T1000 (cell line): ENCODE measurements at regions not wholly inside any gene's neighbourhood (a gene's known extent, or its start where the extent isn't known, plus 50 kb on each side); places are given as distances from the start of the nearest gene placed in this dataset.
"Not testable (repeated sequence)": the region's sequence is repeated elsewhere in the genome, so short reads cannot be mapped to it uniquely, and the experiment has no call there.

Source experiments
- DNase-seq: peaks from one replicate; lab custom pipeline; 2025; ENCODE audit warnings: mixed read lengths; lab: John Stamatoyannopoulos, UW

DNA sequence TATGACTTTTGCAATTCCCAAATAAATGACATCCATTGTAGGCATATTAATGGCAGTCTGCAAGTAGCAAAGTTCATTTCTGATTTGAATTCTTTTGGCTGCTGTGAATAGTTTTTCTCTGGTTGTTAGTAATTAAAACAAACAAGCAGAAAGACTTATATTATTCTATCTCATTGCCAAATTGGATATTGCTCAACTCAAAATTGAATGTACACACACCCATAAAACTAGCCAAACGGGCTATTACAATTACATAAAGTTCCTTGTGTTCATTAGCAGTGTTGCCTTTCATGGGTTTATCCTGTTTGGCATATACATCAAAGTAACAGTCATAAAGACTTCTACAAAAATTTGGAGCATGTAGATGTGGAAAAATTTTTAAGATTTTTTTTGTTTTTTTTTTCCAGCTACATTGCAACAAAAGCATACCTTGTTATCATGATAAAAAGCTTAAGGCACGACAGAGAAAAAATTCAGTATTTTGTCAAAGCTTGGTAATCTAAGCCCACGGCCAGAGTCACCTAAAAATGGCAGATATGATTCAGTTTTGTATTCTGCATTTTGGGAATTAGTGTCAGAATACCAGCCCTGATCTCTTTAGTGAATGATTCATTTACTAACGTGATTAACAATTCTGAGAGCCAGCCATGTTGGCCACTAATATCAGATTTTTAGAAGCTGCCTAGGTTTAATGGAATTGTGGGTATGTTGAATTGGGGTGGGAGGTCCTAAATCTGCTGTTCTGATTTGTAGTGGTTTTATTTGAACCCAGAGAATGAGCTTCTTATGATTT, 108.4 kb downstream of the KLF5 start:
- DNase-seq, result no peak

GRCh38 chr13:73166204-73166603, 107.4 kb downstream of the KLF5 start:
- DNase-seq, result no peak

DNA sequence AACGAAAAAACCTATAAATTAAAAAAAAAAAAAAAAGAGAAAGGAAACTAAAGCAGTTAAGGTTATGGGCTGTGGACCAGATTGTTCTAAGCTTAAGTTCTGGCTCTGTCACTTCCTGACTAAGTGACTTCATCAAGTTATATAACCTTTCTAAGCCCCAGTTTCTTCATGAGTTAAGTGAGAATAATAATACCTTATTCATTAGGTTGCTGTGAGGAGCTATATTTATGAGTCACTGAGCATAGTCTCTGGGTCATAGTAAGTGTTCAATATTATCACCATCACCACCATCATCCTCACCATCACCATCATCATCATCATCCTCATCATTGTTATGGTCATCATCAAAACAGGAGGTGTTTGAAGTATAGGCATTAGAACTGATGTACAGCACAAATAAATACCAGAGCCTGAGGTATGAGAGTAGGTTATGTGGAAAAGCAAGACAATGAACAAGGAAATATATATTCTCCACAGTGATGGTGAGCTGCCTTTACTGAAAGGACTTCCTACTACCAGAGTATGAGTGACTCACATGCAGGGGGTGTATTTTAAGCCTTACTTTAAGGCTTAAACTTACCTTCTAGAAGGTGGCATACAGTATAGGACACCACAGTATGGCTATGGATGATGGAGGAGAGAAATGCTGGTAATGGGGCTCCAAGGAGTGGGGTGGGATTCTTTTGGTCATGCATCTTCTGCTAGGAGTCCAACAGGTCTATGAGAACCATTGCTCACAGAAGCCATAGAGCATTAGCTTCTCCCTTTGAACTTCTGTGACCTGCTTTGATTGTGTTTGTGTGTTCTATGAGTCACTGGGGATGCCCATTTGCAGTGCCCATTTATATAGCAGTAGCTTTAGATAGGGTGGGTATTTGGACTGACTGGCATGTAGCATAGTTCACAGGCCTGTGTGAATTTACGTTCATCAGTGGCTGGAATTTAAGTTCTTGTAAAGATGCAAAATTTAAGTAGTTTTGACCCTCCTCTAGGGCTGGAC, 104.4 kb downstream of the KLF5 start:
- DNase-seq, result no peak

- not testable (repeated sequence) for DNase-seq
Observed at GRCh38 chr13:73160371-73161031, 101.7 kb downstream of the KLF5 start.

GRCh38 chr13:73158851-73159250, 100.0 kb downstream of the KLF5 start:
- DNase-seq, result no peak

- no peak for DNase-seq
Observed at GRCh38 chr13:73157031-73157430, 98.2 kb downstream of the KLF5 start.

DNA sequence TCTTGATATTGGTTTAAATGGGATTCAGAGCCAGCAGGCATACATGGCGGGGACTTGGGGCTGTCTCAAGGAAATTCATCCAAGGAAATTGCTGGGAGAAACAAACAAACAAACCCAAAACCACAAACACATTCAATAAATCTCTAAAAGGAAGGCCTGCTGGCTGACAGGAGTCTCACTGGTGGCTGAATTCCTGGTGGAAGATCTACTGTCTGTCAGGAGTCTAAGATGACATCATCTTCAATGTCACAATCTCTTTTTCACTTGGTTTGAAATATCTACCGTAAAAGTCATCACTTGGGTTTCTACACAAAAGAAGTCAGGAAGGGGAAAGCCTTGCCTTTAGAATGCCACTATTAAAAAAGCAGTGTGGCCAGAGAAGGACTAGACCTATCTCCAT, 87.9 kb downstream of the KLF5 start:
- no peak for DNase-seq

DNA sequence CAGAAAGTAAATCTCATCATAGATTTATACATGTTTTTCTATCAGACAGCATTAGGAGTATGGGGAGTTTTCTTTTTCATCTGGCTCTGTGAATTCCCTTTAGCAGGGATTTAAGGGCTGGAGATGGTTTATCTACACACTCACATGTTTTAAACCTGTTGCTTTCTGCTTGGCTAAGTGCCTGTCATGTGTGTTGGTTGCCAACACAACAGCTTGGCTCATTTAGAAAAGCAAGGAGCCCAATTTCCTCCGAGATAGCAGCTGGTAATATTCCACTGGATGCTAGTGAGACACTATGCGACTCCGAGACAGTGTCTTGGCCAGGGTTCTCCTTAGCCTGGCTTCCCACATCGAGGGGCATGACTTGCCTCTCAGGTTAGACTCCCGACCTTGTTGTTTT, 83.3 kb downstream of the KLF5 start:
- DNase-seq, result no peak

DNA sequence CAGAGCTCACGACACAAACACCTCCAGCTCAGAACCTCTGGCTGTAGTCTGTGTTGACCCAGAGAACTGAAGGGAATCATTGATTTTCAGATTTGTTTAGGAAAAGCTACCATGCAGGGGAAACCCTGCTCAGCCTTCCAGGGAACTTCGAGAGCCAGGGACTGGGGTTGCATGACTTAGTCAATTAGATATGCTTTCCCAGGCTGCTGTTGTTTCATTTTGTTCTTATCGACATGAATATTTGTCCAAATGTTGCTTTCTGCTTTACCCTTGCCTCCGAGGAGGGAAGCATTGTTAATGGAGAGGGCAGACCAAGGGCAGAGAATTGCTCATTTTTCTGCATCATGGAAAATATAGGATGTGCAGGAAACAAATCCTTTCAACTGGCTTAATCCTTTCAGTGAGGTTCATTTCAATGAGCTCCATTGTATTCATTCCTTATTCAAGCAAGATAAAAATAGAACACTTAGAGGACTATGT, 82.5 kb downstream of the KLF5 start:
- DNase-seq, result no peak

- DNase-seq, result no peak
Observed at GRCh38 chr13:73140801-73141200, 82.0 kb downstream of the KLF5 start.

DNA sequence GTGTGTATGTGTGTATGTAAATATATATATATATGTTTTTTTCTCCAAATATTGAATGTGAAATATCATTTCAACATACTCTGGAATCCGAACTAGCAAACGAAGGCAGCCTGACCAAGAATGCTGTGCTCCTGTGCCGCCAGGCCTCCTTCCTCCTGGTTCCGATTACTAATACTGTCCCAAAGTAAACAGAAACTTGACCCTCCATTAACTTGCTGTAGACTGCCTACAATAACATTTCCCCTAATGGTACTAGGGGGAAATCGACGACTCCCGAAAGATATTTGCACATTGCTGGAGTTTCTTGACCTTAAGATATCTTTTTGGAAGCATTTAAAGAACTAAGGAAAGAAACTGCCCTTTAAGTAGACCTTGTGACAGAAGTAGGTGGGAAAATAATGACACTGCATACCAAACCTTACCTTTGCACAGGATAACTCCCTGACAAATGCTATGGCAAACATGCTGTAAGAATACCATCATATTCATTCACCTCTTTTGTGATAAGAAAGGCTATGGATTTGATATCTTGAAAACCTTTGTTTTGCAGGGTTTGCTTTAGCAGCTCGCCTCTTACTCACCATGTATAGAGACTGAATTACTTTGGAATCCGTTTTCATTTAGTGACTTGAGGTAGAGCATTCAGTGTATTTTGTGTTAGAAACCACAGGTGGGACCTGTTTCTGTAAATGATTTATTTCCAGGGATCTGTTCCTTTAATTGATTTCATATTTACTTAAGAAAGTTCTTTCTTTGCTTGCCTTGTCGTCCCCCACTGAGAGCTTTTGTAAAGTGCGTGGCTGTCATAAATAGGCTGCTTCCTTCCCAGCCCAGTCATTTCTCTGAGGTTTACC, 80.1 kb downstream of the KLF5 start:
- peak; percentile 22 for DNase-seq

GRCh38 chr13:73138276-73138637, 79.5 kb downstream of the KLF5 start:
- DNase-seq, result no peak

DNA sequence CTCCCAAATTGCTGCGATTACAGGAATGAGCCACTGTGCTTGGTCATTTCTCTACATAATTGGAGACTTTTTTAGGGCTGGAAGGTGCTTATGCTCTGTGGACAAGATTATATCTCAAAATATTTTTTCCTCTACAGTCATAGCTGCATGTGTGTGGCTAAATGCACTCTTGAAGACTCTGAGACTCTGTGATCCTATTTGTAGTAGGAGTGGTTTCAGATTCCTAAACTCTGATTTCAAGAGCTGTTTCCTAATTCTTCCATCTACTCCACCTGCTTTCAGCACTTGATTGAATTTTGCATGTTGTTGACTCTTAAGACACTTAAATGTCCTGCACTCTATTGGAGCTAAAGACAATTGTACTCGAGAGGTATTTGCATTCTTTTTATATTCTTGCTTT, 78.0 kb downstream of the KLF5 start:
- DNase-seq, result no peak

- peak; percentile 10 for DNase-seq
Observed at GRCh38 chr13:73133531-73133930, 74.7 kb downstream of the KLF5 start.

GRCh38 chr13:73131247-73131646, 72.4 kb downstream of the KLF5 start:
- DNase-seq, result no peak

DNA sequence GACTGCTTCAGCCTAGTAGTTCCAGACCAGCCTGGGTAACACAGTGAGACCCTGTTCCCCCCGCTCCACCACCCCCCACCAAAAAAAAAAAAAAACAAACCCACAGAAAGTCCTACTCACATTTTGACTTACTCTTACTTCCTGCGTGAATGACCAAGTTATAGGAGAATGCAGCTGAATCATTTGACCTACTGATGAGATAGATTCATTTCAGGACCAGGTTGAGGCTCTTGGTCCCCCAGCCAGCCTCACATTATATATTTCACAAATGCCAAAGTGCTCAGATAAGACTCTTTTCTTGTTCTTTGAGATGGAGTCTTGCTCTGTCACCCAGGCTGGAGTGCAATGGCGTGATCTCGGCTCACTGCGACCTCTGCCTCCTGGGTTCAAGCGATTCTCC, 70.2 kb downstream of the KLF5 start:
- no peak for DNase-seq
